C4-2B (cell line): ENCODE measurements at regions not wholly inside any gene's neighbourhood (a gene's known extent, or its start where the extent isn't known, plus 50 kb on each side); places are given as distances from the start of the nearest gene placed in this dataset.

Source experiments
- H3K27ac ChIP-seq: fragments of 450-650 bp; 2 replicates; pipeline ENCODE4 v1.5.1; 2017
- ZFX ChIP-seq: fragments of 450-650 bp; IDR thresholded peaks from 2 replicates; pipeline ENCODE4 v1.6.1; 2017
- TF ChIP-seq, protein P1 (sequence below): fragments of 450-650 bp; conservative IDR thresholded peaks from 2 replicates; pipeline ENCODE4 v1.5.1; 2017; ENCODE audit warnings: mild to moderate bottlenecking

DNA sequence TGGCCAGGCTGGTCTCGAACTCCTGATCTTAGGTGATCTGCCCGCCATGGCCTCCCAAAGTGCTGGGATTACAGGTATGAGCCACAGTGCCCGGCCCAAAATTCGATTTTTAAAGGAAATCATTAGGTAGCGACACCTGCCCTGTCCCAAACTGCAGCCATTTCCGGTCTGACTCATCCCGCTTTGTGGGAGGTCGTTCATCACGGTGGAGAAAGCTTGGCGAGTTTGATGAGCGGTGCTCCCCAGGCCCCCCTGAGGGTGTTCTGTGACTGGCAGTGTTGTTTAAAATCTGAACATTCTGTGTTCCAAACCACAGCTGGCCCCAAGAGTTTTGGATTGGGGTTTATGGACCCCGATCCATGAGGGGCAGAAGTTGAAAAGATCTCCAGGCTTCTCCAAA, 53.0 kb upstream of the GLI2 start:
- H3K27ac ChIP-seq: no peak overlapping the region
- TF ChIP-seq, protein P1, sequence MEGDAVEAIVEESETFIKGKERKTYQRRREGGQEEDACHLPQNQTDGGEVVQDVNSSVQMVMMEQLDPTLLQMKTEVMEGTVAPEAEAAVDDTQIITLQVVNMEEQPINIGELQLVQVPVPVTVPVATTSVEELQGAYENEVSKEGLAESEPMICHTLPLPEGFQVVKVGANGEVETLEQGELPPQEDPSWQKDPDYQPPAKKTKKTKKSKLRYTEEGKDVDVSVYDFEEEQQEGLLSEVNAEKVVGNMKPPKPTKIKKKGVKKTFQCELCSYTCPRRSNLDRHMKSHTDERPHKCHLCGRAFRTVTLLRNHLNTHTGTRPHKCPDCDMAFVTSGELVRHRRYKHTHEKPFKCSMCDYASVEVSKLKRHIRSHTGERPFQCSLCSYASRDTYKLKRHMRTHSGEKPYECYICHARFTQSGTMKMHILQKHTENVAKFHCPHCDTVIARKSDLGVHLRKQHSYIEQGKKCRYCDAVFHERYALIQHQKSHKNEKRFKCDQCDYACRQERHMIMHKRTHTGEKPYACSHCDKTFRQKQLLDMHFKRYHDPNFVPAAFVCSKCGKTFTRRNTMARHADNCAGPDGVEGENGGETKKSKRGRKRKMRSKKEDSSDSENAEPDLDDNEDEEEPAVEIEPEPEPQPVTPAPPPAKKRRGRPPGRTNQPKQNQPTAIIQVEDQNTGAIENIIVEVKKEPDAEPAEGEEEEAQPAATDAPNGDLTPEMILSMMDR: no peak
- no peak for TF ChIP-seq ZFX

DNA sequence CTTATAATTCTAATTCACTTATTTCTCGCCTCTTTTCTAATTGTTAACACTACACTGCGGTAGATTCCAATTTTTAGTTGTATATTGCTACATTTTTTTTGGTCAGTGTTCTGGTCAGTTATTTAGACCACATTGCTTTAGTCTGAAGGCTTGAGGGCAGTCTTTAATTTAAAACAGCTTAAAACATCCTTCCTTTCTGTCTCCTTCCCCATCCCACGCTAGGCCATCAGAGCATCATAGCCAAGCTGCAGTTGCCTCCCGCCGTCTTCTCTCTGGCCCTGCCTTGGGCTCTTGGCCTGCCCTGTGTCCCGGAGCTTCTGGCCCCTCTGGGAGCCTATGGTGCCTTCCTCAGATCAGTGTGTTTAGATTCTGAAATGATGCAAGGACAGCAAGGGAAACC, 52.6 kb upstream of the GLI2 start:
- no peak overlapping the region for H3K27ac ChIP-seq
- TF ChIP-seq, protein P1: no peak
- TF ChIP-seq ZFX: no peak

DNA sequence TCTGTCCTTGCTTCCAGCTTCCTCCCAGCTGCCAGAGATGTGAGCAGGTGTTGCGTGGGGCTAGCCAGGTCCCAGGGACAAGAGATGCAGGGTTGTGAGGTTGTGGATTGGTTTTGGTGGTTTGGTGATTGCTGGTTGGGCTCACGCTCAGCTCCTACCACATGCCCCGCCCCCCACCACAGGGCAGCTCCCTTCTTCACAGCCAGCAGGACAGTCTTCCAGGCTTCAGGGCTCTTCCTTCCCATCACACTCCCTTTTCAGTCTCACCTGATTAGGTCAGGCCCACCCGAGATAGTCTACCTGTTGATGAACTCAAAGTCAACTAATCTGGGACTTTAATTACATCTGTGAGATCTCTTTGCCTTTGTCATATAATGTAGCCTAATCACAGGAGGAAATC, 52.0 kb upstream of the GLI2 start:
- TF ChIP-seq, protein P1: no peak
- TF ChIP-seq ZFX: no peak
- H3K27ac ChIP-seq: no peak overlapping the region

DNA sequence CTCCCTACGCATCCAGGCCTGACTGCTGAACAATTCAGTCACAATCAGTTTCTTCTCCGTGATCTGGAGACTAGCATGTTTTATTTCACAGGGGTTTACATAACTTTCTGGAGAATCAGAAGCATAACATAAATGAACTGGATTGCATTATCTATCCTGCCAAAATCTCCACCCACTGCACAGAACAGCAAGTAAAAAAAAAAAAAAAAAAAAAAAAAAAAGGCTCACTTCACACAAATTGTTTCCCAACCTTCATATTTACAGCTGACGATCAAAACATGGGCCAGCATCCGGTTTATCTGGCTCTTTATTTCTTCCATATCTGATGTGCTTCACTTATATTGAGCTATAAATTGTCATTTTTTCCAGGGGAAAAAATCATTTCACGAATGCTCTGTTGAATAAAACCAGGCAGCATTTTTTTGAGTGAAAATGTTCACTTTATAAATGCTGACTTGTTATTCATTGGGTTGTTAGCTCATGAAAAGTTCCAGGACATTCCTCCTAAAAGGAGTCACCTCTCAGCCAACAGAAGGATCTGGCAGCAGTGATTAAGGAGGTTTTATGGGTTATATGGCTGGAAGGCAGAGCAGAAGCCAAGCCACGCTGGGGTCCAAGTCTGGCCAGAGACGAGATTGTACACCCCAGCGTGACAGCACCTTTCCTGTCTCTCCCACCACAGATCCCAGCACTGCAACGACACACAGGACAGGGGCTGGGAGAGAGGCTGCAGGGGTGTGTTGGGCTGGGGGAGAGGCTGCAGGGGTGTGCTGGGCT, 51.2 kb upstream of the GLI2 start:
- H3K27ac ChIP-seq: no peak overlapping the region
- TF ChIP-seq, protein P1: no peak
- no peak for TF ChIP-seq ZFX

DNA sequence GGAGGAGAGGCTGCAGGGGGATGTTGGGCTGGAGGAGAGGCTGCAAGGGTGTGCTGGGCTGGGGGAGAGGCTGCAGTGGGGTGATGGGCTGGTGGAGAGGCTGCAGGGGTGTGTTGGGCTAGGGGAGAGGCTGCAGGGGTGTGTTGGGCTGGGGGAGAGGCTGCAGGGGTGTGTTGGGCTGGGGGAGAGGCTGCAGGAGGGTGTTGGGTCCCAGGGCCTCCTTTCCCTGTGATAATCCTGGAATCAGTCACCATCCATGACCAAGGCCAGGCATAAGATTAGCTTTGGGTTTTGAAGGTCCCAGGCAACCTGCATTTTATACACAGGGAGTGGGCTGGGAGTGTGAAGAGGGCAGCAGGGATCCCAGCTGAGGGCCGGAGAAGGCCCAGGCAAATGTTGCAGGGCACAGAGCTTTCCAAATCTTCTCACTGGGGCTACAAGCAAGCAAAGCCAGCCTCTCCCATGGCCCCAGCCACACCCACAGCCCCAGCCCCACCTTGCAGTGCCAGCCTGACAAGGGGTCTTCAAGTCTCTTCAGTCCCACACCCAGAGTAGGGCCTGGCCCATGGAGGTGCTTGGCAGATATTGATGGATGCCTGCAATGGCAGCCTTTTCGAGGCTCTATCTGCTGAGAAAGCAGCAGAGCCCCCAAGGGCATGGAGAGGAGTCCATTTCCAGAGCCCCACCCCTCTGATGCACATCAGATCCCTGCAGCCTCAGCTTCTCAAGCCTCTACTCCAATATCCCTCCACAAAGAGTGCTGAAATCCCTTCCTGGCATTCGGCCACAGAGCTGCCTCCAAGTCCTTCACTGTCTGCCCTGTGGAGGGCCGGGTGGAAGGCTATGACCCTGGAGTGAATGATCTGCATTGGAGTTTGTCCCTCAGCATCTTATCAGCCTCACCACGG, 50.3 kb upstream of the GLI2 start:
- TF ChIP-seq ZFX: no peak
- TF ChIP-seq, protein P1: no peak
- no peak overlapping the region for H3K27ac ChIP-seq
